ENCODE measurements at regions not wholly inside any gene's neighbourhood (a gene's known extent, or its start where the extent isn't known, plus 50 kb on each side); places are given as distances from the start of the nearest gene placed in this dataset.
"Not testable (repeated sequence)": the region's sequence is repeated elsewhere in the genome, so short reads cannot be mapped to it uniquely, and the experiment has no call there.

DNA sequence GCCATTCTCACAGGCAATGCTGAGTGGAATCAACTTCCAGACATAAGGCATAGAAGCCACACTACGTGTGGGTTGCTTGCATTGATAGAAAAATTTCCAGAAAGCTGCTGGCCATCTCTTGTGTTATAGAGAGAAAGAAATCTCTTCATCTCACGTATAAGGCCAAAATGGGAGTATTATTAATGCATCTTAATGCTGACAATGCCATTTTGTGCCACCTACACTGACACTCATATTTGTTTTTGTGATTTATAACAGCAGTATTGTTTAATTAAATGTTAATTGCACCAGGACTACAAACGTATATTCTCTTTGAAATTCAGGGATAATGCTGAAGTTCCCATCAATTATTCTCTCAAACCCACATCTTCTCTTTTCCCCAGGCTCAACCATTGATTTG lies 56.1 kb upstream of the TMEM132D start:
- no peak for DNase-seq

DNA sequence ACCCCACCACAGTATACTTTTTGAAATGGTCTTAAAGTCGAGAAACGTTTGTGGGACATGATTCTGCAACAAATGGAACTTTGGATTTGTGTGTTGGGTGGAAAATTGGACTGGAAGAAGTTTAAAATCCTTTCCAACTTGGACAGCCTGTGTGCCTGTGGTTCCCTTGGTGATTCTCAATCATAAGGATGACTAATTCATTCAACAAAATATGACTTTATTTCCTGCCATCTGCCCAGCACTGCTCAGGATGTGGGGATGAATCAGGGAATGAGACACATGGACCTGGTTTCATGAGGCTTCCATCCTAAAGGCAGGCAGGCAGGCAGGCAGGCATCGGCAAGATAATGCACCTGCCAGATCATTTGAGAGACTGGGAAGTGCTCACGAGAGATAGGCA lies 57.3 kb upstream of the TMEM132D start:
- no peak for DNase-seq

- no peak for DNase-seq
These were observed 58.0 kb upstream of the TMEM132D start for GRCh38 chr12:129961856-129962255.

GRCh38 chr12:129964300-129964699 lies 60.5 kb upstream of the TMEM132D start:
- DNase-seq, result no peak

GRCh38 chr12:129964826-129965457 lies 61.1 kb upstream of the TMEM132D start:
- no peak for DNase-seq

GRCh38 chr12:129966146-129966995 lies 62.5 kb upstream of the TMEM132D start:
- DNase-seq, result no peak

DNA sequence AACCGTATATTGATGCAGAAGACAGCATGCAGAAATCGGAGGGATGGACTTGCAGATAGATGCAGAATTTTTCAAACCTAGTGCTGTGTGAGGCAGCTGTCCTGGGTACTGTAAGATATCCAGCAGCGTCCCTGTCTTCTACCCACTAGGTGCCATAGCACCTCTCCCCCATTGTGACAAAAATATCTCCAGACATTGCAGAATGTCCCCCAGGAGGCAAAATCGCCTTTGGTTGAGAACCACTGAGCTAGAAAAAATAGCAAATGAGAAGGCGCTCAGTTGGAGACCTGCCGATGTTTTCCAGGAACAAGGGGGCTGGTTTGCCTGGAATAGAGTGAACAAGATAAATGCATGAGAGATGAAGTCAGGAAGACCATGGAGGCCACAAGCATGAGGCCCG lies 67.9 kb upstream of the TMEM132D start:
- no peak for DNase-seq

GRCh38 chr12:129973236-129973961 lies 69.6 kb upstream of the TMEM132D start:
- DNase-seq, result no peak

GRCh38 chr12:129984106-129984505 lies 80.3 kb upstream of the TMEM132D start:
- no peak for DNase-seq

GRCh38 chr12:129987841-129988240 lies 84.0 kb upstream of the TMEM132D start:
- no peak for DNase-seq

DNA sequence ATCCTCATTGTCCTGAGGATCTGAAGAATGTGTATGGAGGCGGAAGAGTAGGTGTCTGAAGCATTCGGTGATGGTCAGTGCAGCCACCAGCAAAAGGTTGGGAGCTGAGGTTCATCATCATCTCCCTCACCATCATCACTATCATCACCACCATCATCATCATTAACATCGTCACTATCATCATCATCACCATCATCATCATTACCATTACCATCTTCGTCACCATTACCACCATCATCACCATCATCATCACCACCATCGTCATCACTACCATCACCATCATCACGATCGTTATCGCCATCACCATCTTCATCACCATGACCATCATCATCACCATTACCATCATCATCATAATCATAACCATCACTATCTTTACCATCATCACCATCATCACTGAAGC lies 90.8 kb upstream of the TMEM132D start:
- DNase-seq, result no peak

DNA sequence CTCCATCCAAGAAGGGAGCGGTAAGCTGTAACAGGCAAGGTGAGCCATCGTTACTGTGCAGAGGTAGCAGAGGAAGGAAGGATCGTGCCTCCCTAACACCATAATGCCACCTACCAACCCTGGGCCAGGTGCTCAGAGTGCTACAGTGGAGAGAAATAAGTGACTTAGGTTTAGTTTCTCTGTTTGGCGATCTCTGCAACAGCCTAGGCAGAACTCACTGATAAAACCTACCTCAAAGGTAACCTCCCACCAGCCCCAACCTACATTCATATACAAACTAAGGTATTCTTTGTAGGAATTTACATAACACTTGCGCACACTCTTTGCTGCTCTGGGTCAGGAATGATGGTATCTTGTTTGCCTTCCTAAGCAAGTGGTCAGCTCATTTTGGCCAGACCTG lies 93.4 kb upstream of the TMEM132D start:
- DNase-seq, result no peak

- not testable (repeated sequence) for DNase-seq
These were observed 100.6 kb upstream of the TMEM132D start for GRCh38 chr12:130004310-130004877.

DNA sequence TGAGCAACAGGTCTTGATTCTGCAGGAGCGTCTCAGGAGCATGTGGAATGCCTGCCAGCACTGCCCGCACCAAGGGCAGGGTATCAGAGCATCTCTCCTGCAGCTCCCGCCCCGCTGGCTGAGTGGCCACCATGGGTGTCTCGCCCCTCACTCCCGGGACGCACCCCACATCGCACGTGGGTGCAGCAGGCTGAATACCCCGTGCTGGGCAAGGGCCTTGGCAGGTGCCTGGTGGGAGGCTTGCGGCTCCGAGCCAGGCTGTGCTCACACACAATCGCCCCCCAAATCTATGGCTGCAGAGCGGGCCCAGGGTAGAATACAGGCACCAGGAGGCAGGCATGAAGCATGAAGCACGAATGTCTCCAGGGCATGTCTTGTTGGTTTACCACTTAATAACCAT lies 103.9 kb upstream of the TMEM132D start:
- DNase-seq, result no peak

GRCh38 chr12:130008241-130008640 lies 104.4 kb upstream of the TMEM132D start:
- no peak for DNase-seq

DNA sequence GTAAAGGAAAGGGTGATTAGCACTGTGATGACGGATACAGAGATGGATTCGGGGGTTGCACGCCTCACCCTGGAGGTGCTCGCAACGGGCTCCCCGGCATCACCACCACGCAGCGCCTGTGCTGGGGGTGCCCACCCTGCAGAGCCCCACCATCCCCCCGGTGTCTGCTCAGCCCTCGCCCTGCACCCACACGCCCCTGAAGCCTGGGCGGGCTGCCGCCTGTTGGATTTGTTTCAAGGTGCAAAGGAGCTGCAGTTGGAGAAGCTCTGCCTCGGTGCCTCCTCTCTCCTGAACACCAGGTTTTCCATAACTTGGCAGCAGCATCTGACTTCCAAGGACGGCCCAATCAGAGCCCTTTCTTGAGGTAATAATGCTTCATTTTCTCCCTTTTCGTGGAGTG lies 106.1 kb upstream of the TMEM132D start:
- DNase-seq, result no peak

GRCh38 chr12:130011611-130012385 lies 108.0 kb upstream of the TMEM132D start:
- no peak for DNase-seq

- peak; percentile 20 for DNase-seq
These were observed 110.1 kb upstream of the TMEM132D start for GRCh38 chr12:130013771-130014484.

GRCh38 chr12:130014485-130014807 lies 110.6 kb upstream of the TMEM132D start:
- no peak for DNase-seq

DNA sequence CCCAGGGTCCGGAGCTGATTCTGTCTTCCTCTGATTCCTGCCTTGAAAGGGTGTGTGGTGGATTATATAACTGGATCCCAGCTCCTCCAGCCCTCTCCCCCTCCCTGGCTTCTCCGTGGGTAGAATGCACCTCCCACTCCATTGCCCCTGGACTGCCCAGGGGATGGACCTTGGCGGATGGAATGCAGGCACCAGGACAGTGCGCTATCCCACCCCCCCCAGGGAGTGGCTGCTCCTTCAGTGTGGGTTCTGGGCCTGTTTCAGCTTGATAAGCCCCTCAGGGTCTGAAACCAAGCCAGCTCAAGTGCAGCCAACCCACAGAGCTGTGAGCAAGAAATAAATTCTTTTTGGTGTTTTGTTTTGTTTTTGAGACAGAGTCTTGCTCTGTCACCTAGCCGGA lies 112.4 kb upstream of the TMEM132D start:
- no peak for DNase-seq

DNA sequence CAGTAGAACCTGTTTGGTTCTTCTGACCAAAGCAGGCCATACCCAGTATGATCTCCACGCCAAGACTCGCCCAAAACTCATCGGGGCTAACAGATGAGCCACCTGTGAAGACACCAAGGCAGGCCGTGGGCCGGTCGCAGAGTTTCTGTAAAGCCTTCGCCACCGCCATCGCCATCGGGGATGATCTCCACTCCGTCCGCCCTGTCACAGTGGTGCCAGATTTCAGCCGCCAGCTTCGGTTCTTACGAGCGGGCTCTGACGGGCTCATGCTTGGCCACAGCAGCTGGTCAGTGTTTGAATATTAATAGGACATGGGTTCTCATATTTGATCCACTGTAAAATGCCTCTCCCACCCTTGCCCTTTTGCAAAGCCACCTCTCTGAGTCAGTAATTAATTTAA lies 113.2 kb upstream of the TMEM132D start:
- DNase-seq, result no peak

Measured in NCI-H1694 treated with DMSO at 0.1 percent for 48 hours (cell line).